ENCODE measurements at regions not wholly inside any gene's neighbourhood (a gene's known extent, or its start where the extent isn't known, plus 50 kb on each side); places are given as distances from the start of the nearest gene placed in this dataset.

GRCh38 chr3:70561796-70562195 lies 249.4 kb upstream of the MDFIC2 start:
- no peak for DNase-seq (ENCODE audit: low read depth)

DNA sequence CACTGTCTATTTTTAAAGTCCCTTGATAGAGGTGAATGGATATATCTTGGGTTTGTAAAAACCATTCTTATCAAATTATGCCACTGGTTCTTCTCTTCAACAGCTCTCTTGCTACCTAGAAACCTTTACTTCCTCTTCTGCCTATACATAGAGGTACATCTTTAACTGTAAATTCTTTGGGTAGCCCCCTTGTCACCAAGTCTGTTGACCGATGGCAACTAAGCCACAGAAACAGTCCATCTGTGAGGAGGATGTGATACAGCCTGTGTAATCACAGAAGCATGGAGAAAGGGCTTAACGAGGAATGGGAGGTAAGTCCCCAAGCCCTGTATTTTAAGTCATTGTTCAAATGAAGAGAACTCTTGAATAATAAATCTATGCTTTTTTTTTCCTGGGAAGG lies 246.5 kb upstream of the MDFIC2 start:
- DNase-seq (ENCODE audit: low read depth), result no peak

DNA sequence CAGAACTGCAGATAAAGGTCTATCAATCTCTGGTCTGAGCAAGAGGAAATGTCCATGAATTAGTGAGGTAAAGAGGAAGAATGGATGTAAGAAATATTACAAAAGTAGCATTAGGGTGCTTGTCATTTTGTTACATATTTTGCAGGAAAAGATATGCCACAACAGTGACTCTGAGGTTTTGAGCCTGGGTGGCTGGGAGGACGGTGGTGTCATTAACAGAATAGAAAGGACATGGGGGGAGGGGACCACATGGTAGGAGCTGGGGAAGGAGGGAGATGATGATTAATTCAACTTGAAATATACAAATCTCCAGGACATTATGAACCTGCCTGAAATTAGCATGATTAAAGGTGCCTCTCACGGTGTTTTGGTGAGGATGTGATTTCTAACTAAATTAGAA lies 245.5 kb upstream of the MDFIC2 start:
- no peak for DNase-seq (ENCODE audit: low read depth)

DNA sequence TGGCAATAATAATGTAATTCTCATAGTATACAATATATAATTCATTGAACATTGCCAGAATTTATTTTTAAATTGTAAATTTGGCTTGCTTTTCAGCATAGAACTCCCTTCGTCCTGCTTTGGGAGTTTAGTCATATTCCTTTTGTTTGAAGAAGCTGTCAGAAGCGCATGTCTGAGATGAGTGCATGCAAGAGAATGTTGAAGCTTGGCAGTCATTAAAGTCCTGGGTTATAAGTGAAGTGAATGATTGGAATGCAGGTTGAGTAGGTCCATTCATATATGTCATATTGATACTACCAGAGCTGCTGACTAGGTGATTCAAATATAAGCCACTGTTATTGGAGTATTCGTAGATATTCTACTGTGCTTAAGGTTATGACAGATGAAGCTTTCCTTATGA lies 243.6 kb upstream of the MDFIC2 start:
- DNase-seq (ENCODE audit: low read depth), result peak; percentile 51

DNA sequence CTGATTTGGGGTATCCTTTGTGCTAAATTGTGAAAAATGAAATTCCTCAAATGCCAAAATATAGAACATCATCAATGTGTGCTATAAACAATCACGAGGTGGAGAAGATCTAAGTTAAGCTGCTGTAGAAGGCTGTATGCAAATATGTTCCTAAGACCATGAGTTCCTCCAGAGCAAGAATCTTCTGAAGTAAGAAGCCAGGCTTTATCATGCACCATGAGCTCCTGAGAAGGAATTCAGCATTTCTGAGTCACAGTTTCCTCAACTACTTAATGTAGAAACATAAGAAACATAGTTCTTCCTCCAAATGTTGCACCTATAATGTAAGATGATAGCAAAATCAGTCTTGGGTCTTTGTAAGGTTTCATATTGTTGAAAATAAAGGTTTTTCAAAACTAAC lies 241.7 kb upstream of the MDFIC2 start:
- no peak for DNase-seq (ENCODE audit: low read depth)

DNA sequence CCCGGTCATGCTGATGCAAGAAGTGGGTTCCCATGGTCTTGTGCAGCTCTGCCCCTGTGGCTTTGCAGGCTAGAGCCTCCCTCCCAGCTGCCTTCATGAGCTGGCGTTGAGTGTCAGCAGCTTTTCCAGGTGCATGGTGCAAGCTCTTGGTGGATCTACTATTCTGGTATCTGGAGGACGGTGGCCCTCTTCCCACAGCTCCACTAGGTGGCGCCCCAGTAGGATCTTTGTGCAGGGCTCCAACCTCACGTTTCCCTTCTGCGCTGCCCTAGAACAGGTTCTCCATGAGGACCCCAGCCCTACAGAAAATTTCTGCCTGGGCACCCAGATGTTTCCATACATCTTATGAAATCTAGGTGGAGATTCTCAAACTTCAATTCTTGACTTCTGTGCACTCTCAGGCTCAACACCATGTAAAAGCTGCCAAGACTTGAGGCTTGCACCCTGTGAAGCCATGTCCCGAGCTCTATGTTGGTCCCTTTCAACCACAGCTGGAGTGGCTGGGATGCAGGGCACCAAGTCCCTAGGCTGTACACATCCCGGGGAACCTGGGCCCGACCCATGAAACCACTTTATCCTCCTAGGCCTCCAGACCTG lies 238.4 kb upstream of the MDFIC2 start:
- DNase-seq (ENCODE audit: low read depth), result no peak

DNA sequence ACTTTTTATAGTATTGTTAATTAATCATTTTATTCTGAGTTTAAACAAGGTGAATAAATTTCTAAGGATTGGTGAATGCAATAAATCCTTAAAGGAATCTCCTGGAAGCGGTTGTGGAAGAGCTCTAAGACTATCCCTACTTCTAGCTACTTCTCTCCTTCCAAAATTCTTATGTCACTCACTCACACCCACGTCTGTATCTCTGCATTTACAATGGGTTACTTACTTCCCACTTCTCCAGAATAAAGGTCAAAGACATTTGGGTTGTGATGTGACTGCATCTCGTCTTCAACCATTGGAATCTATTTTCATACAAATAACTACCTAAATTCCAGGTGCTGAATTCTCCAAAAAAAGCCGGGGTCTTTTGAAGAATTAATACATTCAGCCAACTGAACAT lies 234.2 kb upstream of the MDFIC2 start:
- no peak for DNase-seq (ENCODE audit: low read depth)

GRCh38 chr3:70543493-70543892 lies 231.1 kb upstream of the MDFIC2 start:
- DNase-seq (ENCODE audit: low read depth), result no peak

DNA sequence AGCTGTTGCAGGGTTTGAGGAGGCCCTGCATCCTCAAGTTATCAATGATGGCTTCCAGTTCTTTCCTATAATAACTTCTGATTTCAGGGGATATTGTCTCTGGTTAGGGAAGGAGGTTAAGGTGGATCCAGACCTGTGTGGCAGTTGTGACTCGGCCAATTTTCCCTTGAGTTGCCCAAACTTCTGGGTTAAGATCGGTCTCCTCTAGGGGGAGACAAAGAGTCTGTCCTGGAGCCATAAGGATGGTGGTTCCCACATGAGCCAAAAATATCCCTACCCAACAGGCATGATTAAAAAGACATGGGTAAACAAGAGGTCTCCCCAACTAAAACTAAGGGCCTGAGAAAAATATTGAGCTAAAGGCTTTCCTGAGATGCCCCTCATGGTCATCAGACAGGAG lies 227.5 kb upstream of the MDFIC2 start:
- DNase-seq (ENCODE audit: low read depth), result no peak

- DNase-seq (ENCODE audit: low read depth), result no peak
These were observed 220.4 kb upstream of the MDFIC2 start for GRCh38 chr3:70532806-70533205.

DNA sequence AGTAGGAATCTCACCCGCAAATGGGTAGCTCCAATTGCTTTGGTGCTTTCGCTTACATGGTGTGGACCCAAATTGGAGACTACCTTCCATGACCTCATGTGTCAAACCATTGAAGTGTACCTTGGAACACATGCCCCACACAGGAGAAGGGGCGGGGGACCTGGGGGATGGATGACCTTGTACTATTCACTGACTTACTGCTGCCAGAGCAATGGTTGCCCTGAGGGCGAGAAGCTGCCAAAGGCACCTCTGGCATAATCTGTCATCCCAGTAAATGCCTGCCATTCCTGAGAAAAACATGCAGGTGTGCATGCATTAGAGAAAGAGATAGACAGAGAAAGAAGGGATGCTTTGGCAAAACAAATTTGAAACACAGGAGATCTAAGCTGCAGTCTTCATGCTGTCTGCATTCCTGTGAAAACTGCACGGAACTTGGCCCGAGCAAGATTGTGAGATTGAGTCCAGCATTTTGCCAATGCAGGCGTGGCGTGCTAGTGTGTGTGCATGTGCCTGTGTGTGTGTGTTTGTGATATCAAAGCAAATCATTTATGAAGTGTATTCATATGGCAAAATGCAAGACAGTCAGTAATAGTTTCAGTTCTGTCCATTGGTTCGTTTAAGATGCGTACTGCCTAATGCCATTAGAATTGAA lies 219.5 kb upstream of the MDFIC2 start:
- no peak for DNase-seq (ENCODE audit: low read depth)

DNA sequence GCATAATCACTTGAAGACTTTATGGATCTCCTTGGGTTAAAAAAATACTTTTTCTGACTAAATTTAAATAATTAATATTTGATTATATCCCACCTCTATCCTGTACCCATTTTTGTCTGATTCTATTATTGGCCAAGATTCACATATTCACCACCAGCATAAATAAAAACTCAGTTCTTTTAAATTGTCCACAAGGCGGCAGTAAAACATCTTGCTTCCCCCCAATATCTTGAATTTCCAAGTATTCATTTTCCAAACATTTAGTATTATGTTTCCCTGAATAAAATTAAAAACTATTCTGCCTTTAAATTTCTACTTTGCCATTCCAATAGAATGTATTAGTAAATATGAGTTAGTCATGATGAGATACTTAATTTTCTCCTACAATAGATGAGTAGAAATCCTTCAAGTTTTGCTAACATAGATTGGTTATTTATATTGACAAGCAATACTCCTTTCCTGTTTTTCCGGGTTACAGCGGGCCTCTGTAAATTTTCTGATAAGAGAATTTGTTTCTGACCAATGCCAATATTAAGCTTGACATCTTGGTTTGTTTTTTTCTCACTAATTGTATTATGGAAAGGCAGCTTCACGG lies 218.7 kb upstream of the MDFIC2 start:
- peak; percentile 25 for DNase-seq (ENCODE audit: low read depth)

- DNase-seq (ENCODE audit: low read depth), result no peak
These were observed 218.2 kb upstream of the MDFIC2 start for GRCh38 chr3:70530626-70531025.

DNA sequence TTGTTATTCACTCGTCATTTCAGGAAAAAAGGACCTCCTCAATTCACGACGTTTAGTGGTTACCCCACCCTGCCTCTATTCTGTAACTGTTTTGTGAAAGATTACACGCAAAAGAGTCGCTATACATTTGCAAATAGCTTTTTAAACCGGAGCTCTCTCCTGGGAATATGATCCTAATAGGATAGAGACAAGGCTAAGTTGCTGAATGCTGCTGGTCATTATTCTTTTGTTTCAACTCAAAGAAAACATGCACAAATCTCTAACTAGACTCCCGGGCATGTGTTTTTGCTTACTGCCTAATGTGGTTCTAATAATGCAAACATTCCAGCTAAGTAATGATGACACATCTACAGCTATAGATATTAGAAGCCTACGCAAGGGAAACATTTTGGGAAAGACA lies 214.6 kb upstream of the MDFIC2 start:
- DNase-seq (ENCODE audit: low read depth), result no peak

- DNase-seq (ENCODE audit: low read depth), result no peak
These were observed 207.6 kb upstream of the MDFIC2 start for GRCh38 chr3:70519913-70520659.

DNA sequence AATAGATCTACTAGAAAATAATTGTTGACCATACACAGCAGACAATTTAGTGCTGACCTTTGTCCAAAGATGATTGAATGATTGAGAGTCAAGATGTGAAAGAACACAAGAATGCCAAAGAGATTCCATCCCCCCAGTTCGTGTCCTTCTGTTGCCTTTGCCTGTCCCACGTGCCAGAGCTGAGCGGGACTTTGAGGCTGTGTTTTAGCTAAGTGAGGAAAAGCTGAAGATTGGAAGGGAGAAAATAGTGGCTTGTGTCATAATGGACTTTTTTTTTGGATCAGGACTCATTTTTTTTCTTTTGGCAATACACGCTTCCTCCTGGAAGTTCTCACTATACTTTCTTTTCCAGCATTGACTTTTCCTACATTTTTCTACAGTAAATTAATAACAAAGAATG lies 206.6 kb upstream of the MDFIC2 start:
- no peak for DNase-seq (ENCODE audit: low read depth)

DNA sequence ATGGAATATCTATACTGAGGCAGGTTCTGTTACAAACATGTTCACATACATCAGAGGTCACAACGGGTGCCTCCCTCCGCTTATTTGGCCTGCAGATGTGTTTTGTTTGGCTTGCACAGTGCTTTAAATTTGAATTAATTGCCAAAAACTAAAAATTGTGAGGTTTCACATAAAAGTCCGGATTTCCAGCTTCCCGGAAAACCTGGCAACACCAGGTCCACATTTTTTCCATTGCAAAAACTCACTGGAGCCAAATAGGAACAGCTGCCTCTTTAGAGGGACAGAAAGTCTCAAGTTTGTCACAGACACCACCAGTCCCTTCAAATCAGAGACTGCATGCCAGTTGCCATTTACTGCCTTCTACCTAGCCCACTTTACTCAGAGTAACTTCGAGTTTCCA lies 205.9 kb upstream of the MDFIC2 start:
- no peak for DNase-seq (ENCODE audit: low read depth)

- DNase-seq (ENCODE audit: low read depth), result no peak
These were observed 204.9 kb upstream of the MDFIC2 start for GRCh38 chr3:70517124-70517890.

- no peak for DNase-seq (ENCODE audit: low read depth)
These were observed 203.6 kb upstream of the MDFIC2 start for GRCh38 chr3:70516076-70516475.

DNA sequence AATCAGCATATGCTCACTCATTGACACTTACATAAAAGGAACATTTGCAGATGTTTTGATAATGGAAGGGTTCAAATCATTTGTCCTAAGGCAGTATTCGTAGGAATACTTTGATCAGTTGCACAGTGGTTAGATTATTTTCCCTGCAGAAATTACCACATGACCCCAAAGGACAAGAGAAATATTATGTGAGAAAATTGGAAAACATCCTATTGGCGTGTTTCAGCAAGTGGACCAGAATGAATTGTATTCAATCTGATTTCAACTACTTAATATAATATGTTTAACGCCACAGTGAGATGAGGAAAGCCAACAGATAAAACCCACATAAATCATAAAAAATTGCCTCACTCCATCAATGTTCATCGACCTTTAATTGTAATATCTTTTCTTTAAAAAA lies 195.0 kb upstream of the MDFIC2 start:
- no peak for DNase-seq (ENCODE audit: low read depth)

- DNase-seq (ENCODE audit: low read depth), result no peak
These were observed 194.3 kb upstream of the MDFIC2 start for GRCh38 chr3:70506775-70507174.

- DNase-seq (ENCODE audit: low read depth), result no peak
These were observed 189.1 kb upstream of the MDFIC2 start for GRCh38 chr3:70501561-70501960.

Measured in HS-5 (cell line).